ENCODE measurements at regions not wholly inside any gene's neighbourhood (a gene's known extent, or its start where the extent isn't known, plus 50 kb on each side); places are given as distances from the start of the nearest gene placed in this dataset.
"Not testable (repeated sequence)": the region's sequence is repeated elsewhere in the genome, so short reads cannot be mapped to it uniquely, and the experiment has no call there.

DNA sequence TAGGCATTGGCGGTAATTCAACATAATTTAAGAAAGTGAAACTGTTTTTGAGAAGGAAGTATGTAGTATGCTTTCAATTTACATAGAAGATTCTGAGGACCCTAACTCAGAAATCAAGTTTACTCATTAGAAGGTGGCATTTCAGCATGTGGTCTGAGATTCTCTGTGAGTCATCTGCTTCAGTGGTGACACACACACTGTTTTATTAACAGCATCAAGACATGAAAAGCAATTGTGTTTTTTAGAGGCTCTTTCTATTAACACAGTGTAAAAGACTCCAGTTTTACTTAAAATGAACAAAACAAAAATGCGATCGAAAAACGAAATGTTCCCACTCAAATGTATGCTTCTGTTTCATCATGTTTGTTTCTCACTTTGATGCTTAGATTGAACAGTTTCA lies 802.1 kb upstream of the SLITRK6 start:
- Histone ChIP-seq H3K79me2 (ENCODE audit: insufficient read depth) (no peaks in the 10 kb centered on the region), H3K9me3 (ENCODE audit: low read depth) (no peaks in the 10 kb centered on the region), H3K4me3 (no peak overlapping the region), H3K27ac (no peak overlapping the region), H3K9ac (no peak overlapping the region), H3F3A (ENCODE audit: insufficient read depth) (no peaks in the 10 kb centered on the region), H3K4me1 (ENCODE audit: insufficient read depth) (no peaks in the 10 kb centered on the region), H3K36me3 (ENCODE audit: low read depth) (no peaks in the 10 kb centered on the region), H4K20me1 (ENCODE audit: insufficient read depth) (no peaks in the 10 kb centered on the region), H3K4me2 (ENCODE audit: unreplicated experiment) (no peak overlapping the region), H3K9me2 (ENCODE audit: insufficient read depth) (no peaks in the 10 kb centered on the region; the same call in 1 of the 2 replicates), H2AFZ (no peak overlapping the region), H3K27me3 (replicated peaks; ENCODE audit: insufficient read depth) (no peaks in the 10 kb centered on the region)
- in situ Hi-C loops (cut with MboI) = no loop called here
- TF ChIP-seq EZH2 (IDR thresholded peaks at IDR 0.05; ENCODE audit: insufficient read depth, poor library complexity, severe bottlenecking) (no peak), EZH2phosphoT487 (IDR thresholded peaks at IDR 0.05; ENCODE audit: insufficient read depth, low read depth) (no peak)
- DNase-seq = peak; percentile 42
- WGBS, 2 experiments (ENCODE audit: low coverage in 1 of 2, low lambda C conversion rate in 2 of 2, missing lambda C conversion rate in 2 of 2) = 38 to 59% methylated on average over 4 of the region's 4 CpGs

DNA sequence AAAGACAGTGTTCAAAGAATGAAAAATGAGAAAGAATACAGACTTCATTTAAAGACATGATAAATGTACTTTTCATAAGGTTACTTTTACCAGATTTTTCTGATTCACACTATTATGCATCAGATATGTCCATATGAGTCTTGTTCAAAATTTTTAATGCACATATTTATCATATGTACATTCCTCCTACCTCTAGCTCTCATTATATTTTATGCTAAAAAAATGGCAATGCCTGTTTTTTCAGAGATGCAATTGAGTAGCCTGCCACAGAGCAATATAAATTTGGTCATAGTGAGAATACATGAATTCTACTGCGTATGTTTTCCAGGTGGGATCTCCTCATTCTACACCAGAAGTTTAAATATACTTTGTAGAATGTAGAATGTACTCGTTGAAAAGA lies 807.0 kb upstream of the SLITRK6 start:
- Histone ChIP-seq H3F3A (ENCODE audit: insufficient read depth) (no peaks in the 10 kb centered on the region), H3K79me2 (ENCODE audit: insufficient read depth) (no peaks in the 10 kb centered on the region), H4K20me1 (ENCODE audit: insufficient read depth) (no peaks in the 10 kb centered on the region), H2AFZ (peak overlapping the region; percentile 5; the same call in 1 of the 2 replicates), H3K9ac (no peak overlapping the region), H3K4me3 (no peak overlapping the region), H3K4me2 (ENCODE audit: unreplicated experiment) (no peak overlapping the region), H3K36me3 (ENCODE audit: low read depth) (no peaks in the 10 kb centered on the region), H3K4me1 (ENCODE audit: insufficient read depth) (no peaks in the 10 kb centered on the region), H3K9me3 (ENCODE audit: low read depth) (no peaks in the 10 kb centered on the region), H3K27ac (no peak overlapping the region), H3K9me2 (ENCODE audit: insufficient read depth) (no peaks in the 10 kb centered on the region), H3K27me3 (replicated peaks; ENCODE audit: insufficient read depth) (no peaks in the 10 kb centered on the region)
- TF ChIP-seq EZH2phosphoT487 (IDR thresholded peaks at IDR 0.05; ENCODE audit: insufficient read depth, low read depth) (no peak), EZH2 (IDR thresholded peaks at IDR 0.05; ENCODE audit: insufficient read depth, poor library complexity, severe bottlenecking) (no peak)
- no peak for DNase-seq
- in situ Hi-C loops (cut with MboI) = no loop called here
- 39 to 41% methylated on average over 2 of the region's 2 CpGs for WGBS, 2 experiments (ENCODE audit: low coverage in 1 of 2, low lambda C conversion rate in 2 of 2, missing lambda C conversion rate in 2 of 2)

GRCh38 chr13:86608701-86609100 lies 809.5 kb upstream of the SLITRK6 start:
- Histone ChIP-seq H3K27me3 (replicated peaks; ENCODE audit: insufficient read depth) (no peaks in the 10 kb centered on the region), H3K27ac (no peak overlapping the region), H2AFZ (no peak overlapping the region), H3K9ac (no peak overlapping the region), H3K4me1 (ENCODE audit: insufficient read depth) (no peaks in the 10 kb centered on the region), H3K79me2 (ENCODE audit: insufficient read depth) (no peaks in the 10 kb centered on the region), H3K4me2 (ENCODE audit: unreplicated experiment) (no peak overlapping the region), H3K4me3 (no peak overlapping the region), H3K9me2 (ENCODE audit: insufficient read depth) (no peaks in the 10 kb centered on the region), H4K20me1 (ENCODE audit: insufficient read depth) (no peaks in the 10 kb centered on the region), H3K36me3 (ENCODE audit: low read depth) (no peaks in the 10 kb centered on the region), H3F3A (ENCODE audit: insufficient read depth) (no peaks in the 10 kb centered on the region), H3K9me3 (ENCODE audit: low read depth) (no peaks in the 10 kb centered on the region)
- in situ Hi-C loops (cut with MboI) = no loop called here
- no peak for DNase-seq
- 84 to 85% methylated on average over 2 of the region's 2 CpGs for WGBS, 2 experiments (ENCODE audit: low coverage in 1 of 2, low lambda C conversion rate in 2 of 2, missing lambda C conversion rate in 2 of 2)
- TF ChIP-seq EZH2 (IDR thresholded peaks at IDR 0.05; ENCODE audit: insufficient read depth, poor library complexity, severe bottlenecking) (no peak), EZH2phosphoT487 (IDR thresholded peaks at IDR 0.05; ENCODE audit: insufficient read depth, low read depth) (no peak)

DNA sequence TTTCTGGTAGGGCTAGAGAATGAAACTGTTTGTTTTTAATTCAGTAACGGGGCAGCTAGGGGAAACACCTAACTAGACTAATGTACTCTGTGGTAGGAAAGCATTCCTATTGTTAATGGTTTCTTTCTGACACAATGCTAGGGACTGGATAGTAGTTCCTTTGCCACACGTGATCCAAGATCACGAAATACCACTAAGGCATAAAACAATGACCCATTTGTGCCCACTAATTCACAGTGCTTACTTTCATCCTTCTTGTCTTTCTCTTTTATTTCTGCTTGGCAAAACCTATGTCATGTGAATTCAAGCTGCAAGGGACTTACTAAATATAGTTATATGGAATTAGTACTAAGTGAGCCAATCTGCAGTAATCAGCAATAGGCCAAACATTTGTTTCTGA lies 834.1 kb upstream of the SLITRK6 start:
- no peaks in the 10 kb centered on the region for H3K9me3 ChIP-seq (ENCODE audit: low read depth)
- H3K9me2 ChIP-seq (ENCODE audit: insufficient read depth) = no peaks in the 10 kb centered on the region
- H4K20me1 ChIP-seq (ENCODE audit: insufficient read depth) = no peaks in the 10 kb centered on the region
- 3 to 4% methylated on average over 3 of the region's 3 CpGs for WGBS, 2 experiments (ENCODE audit: low coverage in 1 of 2, low lambda C conversion rate in 2 of 2, missing lambda C conversion rate in 2 of 2)
- no peak for TF ChIP-seq EZH2phosphoT487 (IDR thresholded peaks at IDR 0.05; ENCODE audit: insufficient read depth, low read depth)
- no peak for TF ChIP-seq EZH2 (IDR thresholded peaks at IDR 0.05; ENCODE audit: insufficient read depth, poor library complexity, severe bottlenecking)
- H3K4me2 ChIP-seq (ENCODE audit: unreplicated experiment) = no peak overlapping the region
- H2AFZ ChIP-seq = no peak overlapping the region
- no peak overlapping the region for H3K9ac ChIP-seq
- DNase-seq = no peak
- H3K79me2 ChIP-seq (ENCODE audit: insufficient read depth) = no peaks in the 10 kb centered on the region
- H3K27me3 ChIP-seq (replicated peaks; ENCODE audit: insufficient read depth) = no peaks in the 10 kb centered on the region
- no peaks in the 10 kb centered on the region for H3K4me1 ChIP-seq (ENCODE audit: insufficient read depth)
- no peaks in the 10 kb centered on the region for H3K36me3 ChIP-seq (ENCODE audit: low read depth)
- no peaks in the 10 kb centered on the region for H3F3A ChIP-seq (ENCODE audit: insufficient read depth)
- H3K27ac ChIP-seq = no peak overlapping the region
- in situ Hi-C loops (cut with MboI) = no loop called here
- H3K4me3 ChIP-seq = no peak overlapping the region

DNA sequence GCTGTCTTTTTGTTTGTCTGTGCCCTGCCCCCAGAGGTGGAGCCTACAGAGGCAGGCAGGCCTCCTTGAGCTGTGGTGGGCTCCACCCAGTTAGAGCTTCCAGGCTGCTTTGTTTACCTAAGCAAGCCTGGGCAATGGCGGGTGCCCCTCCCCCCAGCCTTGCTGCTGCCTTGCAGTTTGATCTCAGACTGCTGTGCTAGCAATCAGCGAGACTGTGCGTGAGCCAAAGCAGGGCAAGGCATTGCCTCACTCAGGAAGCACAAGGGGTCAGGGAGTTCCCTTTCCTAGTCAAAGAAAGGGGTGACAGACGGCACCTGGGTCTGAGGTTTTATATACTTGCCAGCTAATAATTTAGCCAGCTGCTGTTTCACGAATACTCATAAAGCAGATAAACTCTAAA lies 852.0 kb upstream of the SLITRK6 start:
- H4K20me1 ChIP-seq (ENCODE audit: insufficient read depth); H3K27me3 ChIP-seq (replicated peaks; ENCODE audit: insufficient read depth); H3K36me3 ChIP-seq (ENCODE audit: low read depth); DNase-seq; H3F3A ChIP-seq (ENCODE audit: insufficient read depth); H3K4me1 ChIP-seq (ENCODE audit: insufficient read depth); H3K9me3 ChIP-seq (ENCODE audit: low read depth); in situ Hi-C loops (cut with MboI); H3K4me3 ChIP-seq; H3K79me2 ChIP-seq (ENCODE audit: insufficient read depth); H3K27ac ChIP-seq; H2AFZ ChIP-seq; H3K9me2 ChIP-seq (ENCODE audit: insufficient read depth); H3K4me2 ChIP-seq (ENCODE audit: unreplicated experiment); H3K9ac ChIP-seq: not testable (repeated sequence)
- WGBS, 2 experiments (ENCODE audit: low coverage in 1 of 2, low lambda C conversion rate in 2 of 2, missing lambda C conversion rate in 2 of 2) = 37 to 44% methylated on average over 5 of the region's 5 CpGs

Measured in GM23248 (cell line).